ENCODE measurements at regions not wholly inside any gene's neighbourhood (a gene's known extent, or its start where the extent isn't known, plus 50 kb on each side); places are given as distances from the start of the nearest gene placed in this dataset.

DNA sequence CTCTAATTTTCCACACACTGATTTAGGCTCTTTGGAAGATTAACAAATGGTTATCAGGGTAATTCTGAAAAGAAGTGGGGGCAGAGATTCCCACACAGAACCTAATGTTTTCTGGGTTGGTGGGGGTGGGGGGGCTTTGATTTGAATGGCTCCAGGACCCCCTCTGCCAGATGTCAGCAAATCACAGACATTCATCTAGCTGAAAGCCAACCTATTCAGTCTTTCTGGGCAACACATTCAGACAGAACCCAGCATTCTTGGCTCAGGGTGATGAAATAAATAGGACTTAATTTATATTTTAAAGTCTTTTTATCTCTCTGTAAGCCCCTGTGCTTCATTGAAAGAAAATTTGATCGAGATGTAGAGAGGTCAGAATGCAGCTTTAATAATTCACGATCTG is 533.2 kb downstream of the XYLT1 start:
- ChIA-PET CTCF (no interaction called here), POLR2A (no interaction called here)
- Histone ChIP-seq H3K9me3 (ENCODE audit: control insufficient read depth, insufficient read depth, low read depth, low read length) (no peaks in the 10 kb centered on the region), H3K4me3 (ENCODE audit: low read depth, low read length) (no peak overlapping the region), H3K27ac (ENCODE audit: extremely low read depth, low read depth, low read length) (no peak overlapping the region), H3K36me3 (ENCODE audit: control insufficient read depth in 2 of 2, insufficient read depth in 1 of 2, low read length in 2 of 2) (no peaks in the 10 kb centered on the region), H3K4me1 (ENCODE audit: control insufficient read depth, insufficient read depth, low read length) (no peaks in the 10 kb centered on the region)
- TF ChIP-seq HOXA7 (CRISPR knock-in tag; IDR thresholded peaks at IDR 0.05; ENCODE audit: borderline replicate concordance) (no peak), ZNF529 (tag by site-specific recombination; IDR thresholded peaks at IDR 0.05; ENCODE audit: insufficient replicate concordance) (no peak), ZNF629 (tag by site-specific recombination; IDR thresholded peaks at IDR 0.05) (no peak), ZFHX2 (tag by site-specific recombination; conservative IDR thresholded peaks at IDR 0.05) (no peak), ZNF140 (tag by site-specific recombination; IDR thresholded peaks at IDR 0.05) (no peak), ZIC2 (tag by site-specific recombination; IDR thresholded peaks at IDR 0.05) (no peak), ZNF175 (tag by site-specific recombination; IDR thresholded peaks at IDR 0.05) (no peak), ZNF155 (tag by site-specific recombination; IDR thresholded peaks at IDR 0.05) (no peak), ZNF623 (tag by site-specific recombination; IDR thresholded peaks at IDR 0.05) (no peak), ZNF473 (tag by site-specific recombination; IDR thresholded peaks at IDR 0.05) (no peak), ZNF211 (tag by site-specific recombination; IDR thresholded peaks at IDR 0.05; ENCODE audit: low read depth) (no peak), ZNF292 (tag by site-specific recombination; IDR thresholded peaks at IDR 0.05; ENCODE audit: borderline replicate concordance, low read depth) (no peak), ZNF274 (IDR thresholded peaks at IDR 0.05; ENCODE audit: low read length) (no peak), ZNF274 (tag by site-specific recombination; IDR thresholded peaks at IDR 0.05; ENCODE audit: borderline replicate concordance) (no peak), ZEB2 (tag by site-specific recombination; IDR thresholded peaks at IDR 0.05) (no peak), GFI1B (tag by site-specific recombination; IDR thresholded peaks at IDR 0.05) (no peak), SCRT2 (tag by site-specific recombination; IDR thresholded peaks at IDR 0.05) (no peak), ZNF394 (tag by site-specific recombination; IDR thresholded peaks at IDR 0.05; ENCODE audit: borderline replicate concordance) (no peak), ZNF423 (tag by site-specific recombination; IDR thresholded peaks at IDR 0.05) (no peak), IKZF3 (tag by site-specific recombination; IDR thresholded peaks at IDR 0.05) (no peak)
- TF ChIP-seq, protein P1, sequence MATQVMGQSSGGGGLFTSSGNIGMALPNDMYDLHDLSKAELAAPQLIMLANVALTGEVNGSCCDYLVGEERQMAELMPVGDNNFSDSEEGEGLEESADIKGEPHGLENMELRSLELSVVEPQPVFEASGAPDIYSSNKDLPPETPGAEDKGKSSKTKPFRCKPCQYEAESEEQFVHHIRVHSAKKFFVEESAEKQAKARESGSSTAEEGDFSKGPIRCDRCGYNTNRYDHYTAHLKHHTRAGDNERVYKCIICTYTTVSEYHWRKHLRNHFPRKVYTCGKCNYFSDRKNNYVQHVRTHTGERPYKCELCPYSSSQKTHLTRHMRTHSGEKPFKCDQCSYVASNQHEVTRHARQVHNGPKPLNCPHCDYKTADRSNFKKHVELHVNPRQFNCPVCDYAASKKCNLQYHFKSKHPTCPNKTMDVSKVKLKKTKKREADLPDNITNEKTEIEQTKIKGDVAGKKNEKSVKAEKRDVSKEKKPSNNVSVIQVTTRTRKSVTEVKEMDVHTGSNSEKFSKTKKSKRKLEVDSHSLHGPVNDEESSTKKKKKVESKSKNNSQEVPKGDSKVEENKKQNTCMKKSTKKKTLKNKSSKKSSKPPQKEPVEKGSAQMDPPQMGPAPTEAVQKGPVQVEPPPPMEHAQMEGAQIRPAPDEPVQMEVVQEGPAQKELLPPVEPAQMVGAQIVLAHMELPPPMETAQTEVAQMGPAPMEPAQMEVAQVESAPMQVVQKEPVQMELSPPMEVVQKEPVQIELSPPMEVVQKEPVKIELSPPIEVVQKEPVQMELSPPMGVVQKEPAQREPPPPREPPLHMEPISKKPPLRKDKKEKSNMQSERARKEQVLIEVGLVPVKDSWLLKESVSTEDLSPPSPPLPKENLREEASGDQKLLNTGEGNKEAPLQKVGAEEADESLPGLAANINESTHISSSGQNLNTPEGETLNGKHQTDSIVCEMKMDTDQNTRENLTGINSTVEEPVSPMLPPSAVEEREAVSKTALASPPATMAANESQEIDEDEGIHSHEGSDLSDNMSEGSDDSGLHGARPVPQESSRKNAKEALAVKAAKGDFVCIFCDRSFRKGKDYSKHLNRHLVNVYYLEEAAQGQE (tag by site-specific recombination; IDR thresholded peaks at IDR 0.05), result no peak

GRCh38 chr16:16938009-16938408 is 532.8 kb downstream of the XYLT1 start:
- no peaks in the 10 kb centered on the region for H3K4me1 ChIP-seq (ENCODE audit: control insufficient read depth, insufficient read depth, low read length)
- CTCF ChIA-PET, result no interaction called here
- no peaks in the 10 kb centered on the region for H3K36me3 ChIP-seq (ENCODE audit: control insufficient read depth in 2 of 2, insufficient read depth in 1 of 2, low read length in 2 of 2)
- no peaks in the 10 kb centered on the region for H3K9me3 ChIP-seq (ENCODE audit: control insufficient read depth, insufficient read depth, low read depth, low read length)
- H3K4me3 ChIP-seq (ENCODE audit: low read depth, low read length), result no peak overlapping the region
- H3K27ac ChIP-seq (ENCODE audit: extremely low read depth, low read depth, low read length), result no peak overlapping the region
- POLR2A ChIA-PET, result no interaction called here
- TF ChIP-seq BCL11B (tag by site-specific recombination; IDR thresholded peaks at IDR 0.05; ENCODE audit: low read depth), result no peak
- no peak for TF ChIP-seq ZNF423 (tag by site-specific recombination; IDR thresholded peaks at IDR 0.05)
- TF ChIP-seq ZNF280C (tag by site-specific recombination; IDR thresholded peaks at IDR 0.05), result no peak
- no peak for TF ChIP-seq ZNF157 (tag by site-specific recombination; IDR thresholded peaks at IDR 0.05)
- no peak for TF ChIP-seq ZNF394 (tag by site-specific recombination; IDR thresholded peaks at IDR 0.05; ENCODE audit: borderline replicate concordance)
- no peak for TF ChIP-seq KLF7 (tag by site-specific recombination; IDR thresholded peaks at IDR 0.05; ENCODE audit: borderline replicate concordance)
- TF ChIP-seq GLI4 (tag by site-specific recombination; IDR thresholded peaks at IDR 0.05), result no peak
- TF ChIP-seq ZNF398 (tag by site-specific recombination; IDR thresholded peaks at IDR 0.05), result no peak
- no peak for TF ChIP-seq ZNF513 (tag by site-specific recombination; IDR thresholded peaks at IDR 0.05)
- no peak for TF ChIP-seq TRIM28 (IDR thresholded peaks at IDR 0.05; ENCODE audit: borderline replicate concordance, low read length)
- no peak for TF ChIP-seq ZBTB21 (tag by site-specific recombination; IDR thresholded peaks at IDR 0.05)

Data from HEK293 (cell line).